Ovary (tissue), 1 donor: ENCODE measurements at regions not wholly inside any gene's neighbourhood (a gene's known extent, or its start where the extent isn't known, plus 50 kb on each side); places are given as distances from the start of the nearest gene placed in this dataset.

Experiments used
- EP300 ChIP-seq: sonication (generic); formaldehyde crosslinking; IDR thresholded peaks from one replicate; pipeline ENCODE4 v1.6.1; 2017; ENCODE audit warnings: antibody characterized with exemption
- POLR2A ChIP-seq: fragments of 450-650 bp; IDR thresholded peaks from one replicate; pipeline ENCODE4 v1.6.1; 2017; ENCODE audit warnings: antibody characterized with exemption, mild to moderate bottlenecking, moderate library complexity

GRCh38 chr2:16169381-16169960, 229.1 kb downstream of the MYCN start:
- TF ChIP-seq EP300 (no peak), POLR2A (no peak)
